A549 (cell line): ENCODE measurements at regions not wholly inside any gene's neighbourhood (a gene's known extent, or its start where the extent isn't known, plus 50 kb on each side); places are given as distances from the start of the nearest gene placed in this dataset.

Experiments used
- ATAC-seq, 2 experiments: fragments of 200-7000 bp in 1 of 2; fragments of >200 bp in 1 of 2; cut with Nextera tagmentation in 1 of 2; cut with Tn5 transposase in 1 of 2; 3 replicates each; pipeline versions ENCODE4 v1.8.0 to v1.9.1; 2018 to 2020; ENCODE audit warnings: mild to moderate bottlenecking in 1 of 2, moderate library complexity in 1 of 2
- CTCF ChIA-PET: fragments of 300-600 bp; sonication (Branson Sonifier 250); formaldehyde crosslinking; extraction: SDS; loops from one replicate; lab custom pipeline; 2021; ENCODE audit warnings: antibody characterized with exemption, inconsistent platforms; lab: Yijun Ruan, JAX
- POLR2A ChIA-PET: fragments of 350-600 bp; formaldehyde crosslinking; extraction: SDS; loops from one replicate; lab custom pipeline; 2021; ENCODE audit warnings: antibody characterized with exemption, inconsistent platforms; lab: Yijun Ruan, JAX
- DNase-seq, 2 experiments: peaks; one replicate each; pipeline versions ENCODE4 v3.0.0 to v3.0.0-alpha.2; 2011 to 2016; ENCODE audit warnings: low read depth in 1 of 2, low spot score in 1 of 2
- FAIRE-seq: peaks from 2 replicates; lab custom pipeline; 2011; peaks lifted over from hg19 to GRCh38; lab: Jason Lieb, UNC
- H3K27ac ChIP-seq, 2 experiments: fragments of >200 bp; sonication (Bioruptor Twin); formaldehyde crosslinking; 3 replicates each; pipeline ENCODE4 v1.5.1; 2016 to 2017
- H3K4me1 ChIP-seq: fragments of >200 bp; sonication (Bioruptor Twin); formaldehyde crosslinking; 3 replicates; pipeline ENCODE4 v1.6.1; 2016
- H3K4me2 ChIP-seq: fragments of >200 bp; sonication (Bioruptor Twin); formaldehyde crosslinking; 3 replicates; pipeline ENCODE4 v1.6.1; 2016
- H3K4me3 ChIP-seq: fragments of >200 bp; sonication (Bioruptor Twin); formaldehyde crosslinking; 3 replicates; pipeline ENCODE4 v1.5.1; 2016
- H3K9me3 ChIP-seq: fragments of >200 bp; sonication (Bioruptor Twin); formaldehyde crosslinking; 3 replicates; pipeline ENCODE4 v1.6.1; 2016
- BHLHE40 ChIP-seq: IDR thresholded peaks from 2 replicates; pipeline ENCODE4 v1.6.1; 2012; ENCODE audit warnings: low read depth, low read length, inconsistent platforms
- CBX2 ChIP-seq: fragments of 200-600 bp; sonication (generic); IDR thresholded peaks from 2 replicates; pipeline ENCODE4 v1.6.1; 2016; ENCODE audit warnings: low read depth, mild to moderate bottlenecking, borderline replicate concordance
- CBX8 ChIP-seq: fragments of 200-600 bp; sonication (generic); IDR thresholded peaks from 2 replicates; pipeline ENCODE4 v1.6.1; 2016
- CEBPB ChIP-seq, 2 experiments: fragments of >200 bp in 1 of 2; sonication (Bioruptor Twin) in 1 of 2; formaldehyde crosslinking in 1 of 2; IDR thresholded peaks; 2 replicates each; pipeline ENCODE4 v1.6.1; 2012 to 2016
- CHD2 ChIP-seq: fragments of 150-350 bp; IDR thresholded peaks from 2 replicates; pipeline ENCODE4 v1.6.1; 2014; ENCODE audit warnings: low read length; ENCODE audit not compliant: partially characterized antibody
- EHF ChIP-seq: fragments of 250-450 bp; sonication (Bioruptor Pico); IDR thresholded peaks from 2 replicates; pipeline ENCODE4 v1.5.0; 2020; ENCODE audit warnings: mild to moderate bottlenecking
- ESRRA ChIP-seq: fragments of 150-350 bp; IDR thresholded peaks from 2 replicates; pipeline ENCODE4 v1.6.1; 2014; ENCODE audit warnings: mild to moderate bottlenecking, low read length, borderline replicate concordance
- GATA3 ChIP-seq: IDR thresholded peaks from 2 replicates; pipeline ENCODE4 v1.6.1; 2012; ENCODE audit warnings: borderline replicate concordance
- HEYL ChIP-seq: fragments of 250-450 bp; sonication (Bioruptor Pico); IDR thresholded peaks from 2 replicates; pipeline ENCODE4 v1.8.0; 2021; ENCODE audit warnings: mild to moderate bottlenecking, moderate library complexity
- HOXA7 ChIP-seq: fragments of 250-450 bp; sonication (Bioruptor Pico); IDR thresholded peaks from 2 replicates; pipeline ENCODE4 v1.5.0; 2020; ENCODE audit warnings: mild to moderate bottlenecking, moderate library complexity
- HOXB5 ChIP-seq: fragments of 250-450 bp; sonication (Bioruptor Pico); IDR thresholded peaks from 2 replicates; pipeline ENCODE4 v1.5.0; 2020; ENCODE audit warnings: mild to moderate bottlenecking, moderate library complexity
- JUNB ChIP-seq: fragments of >200 bp; sonication (Bioruptor Twin); formaldehyde crosslinking; IDR thresholded peaks from 2 replicates; pipeline ENCODE4 v1.6.1; 2016
- KDM1A ChIP-seq: fragments of 200-600 bp; sonication (generic); IDR thresholded peaks from 2 replicates; pipeline ENCODE4 v1.6.1; 2016; ENCODE audit warnings: low read depth, mild to moderate bottlenecking
- KDM5A ChIP-seq: fragments of 200-600 bp; sonication (generic); IDR thresholded peaks from 2 replicates; pipeline ENCODE4 v1.6.1; 2016; ENCODE audit warnings: antibody characterized with exemption, mild to moderate bottlenecking
- RAD21 ChIP-seq, 2 experiments: fragments of >200 bp in 1 of 2; sonication (Bioruptor Twin) in 1 of 2; formaldehyde crosslinking in 1 of 2; IDR thresholded peaks in 1 of 2; conservative IDR thresholded peaks in 1 of 2; 2 replicates in 1 of 2; 3 replicates in 1 of 2; pipeline ENCODE4 v1.6.1; 2012 to 2018; ENCODE audit warnings: inconsistent platforms in 1 of 2
- RARB ChIP-seq: fragments of 250-450 bp; sonication (Bioruptor Pico); IDR thresholded peaks from 2 replicates; pipeline ENCODE4 v1.8.0; 2021; ENCODE audit warnings: mild to moderate bottlenecking, moderate library complexity
- RCOR1 ChIP-seq: fragments of 150-350 bp; IDR thresholded peaks from 2 replicates; pipeline ENCODE4 v1.6.1; 2014; ENCODE audit warnings: antibody characterized with exemption, low read length, low read depth
- SREBF2 ChIP-seq: fragments of 450-650 bp; IDR thresholded peaks from 2 replicates; pipeline ENCODE4 v1.6.1; 2014; ENCODE audit warnings: mild to moderate bottlenecking, moderate library complexity
- ZNF302 ChIP-seq: fragments of 250-450 bp; sonication (Bioruptor Pico); IDR thresholded peaks from 2 replicates; pipeline ENCODE4 v1.9.0; 2021; ENCODE audit warnings: inconsistent platforms, mild to moderate bottlenecking, moderate library complexity
- WGBS: methylation state at CpG from one replicate; pipeline ENCODE4 v1.1.6; 2017; ENCODE audit errors: missing lambda C conversion rate; 5-methylcytosine and 5-hydroxymethylcytosine counted together
- TF ChIP-seq, protein P1 (sequence below): fragments of 250-450 bp; sonication (Bioruptor Pico); IDR thresholded peaks from 2 replicates; pipeline ENCODE4 v1.5.0; 2020; ENCODE audit warnings: low read depth, mild to moderate bottlenecking, moderate library complexity
- TF ChIP-seq, protein P2 (sequence below): fragments of >200 bp; sonication (Bioruptor Twin); formaldehyde crosslinking; IDR thresholded peaks from 3 replicates; pipeline ENCODE4 v1.5.1; 2016
- TF ChIP-seq, protein P3 (sequence below): IDR thresholded peaks from 2 replicates; pipeline ENCODE4 v1.6.1; 2012
- TF ChIP-seq, protein P4 (sequence below): fragments of >200 bp; sonication (Bioruptor Twin); formaldehyde crosslinking; IDR thresholded peaks from 2 replicates; pipeline ENCODE4 v1.6.1; 2016

DNA sequence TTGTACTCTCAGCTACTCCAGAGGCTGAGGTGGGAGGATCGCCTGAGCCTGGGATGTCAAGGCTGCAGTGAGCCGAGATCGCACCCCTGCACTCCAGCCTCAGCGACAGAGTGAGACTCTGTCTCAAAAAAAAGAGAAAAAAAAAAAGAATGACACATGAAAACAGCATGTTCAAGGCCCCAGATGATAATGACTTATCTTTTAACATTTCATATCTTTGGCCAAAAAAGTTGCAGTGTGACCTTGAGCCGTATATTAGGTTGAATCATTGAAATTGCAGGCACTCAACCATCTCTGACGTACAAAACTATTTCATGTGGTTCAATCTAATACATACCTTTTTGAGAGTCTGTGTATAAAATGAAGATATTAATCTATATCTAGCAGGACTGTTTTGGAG is 79.1 kb upstream of the CPEB4 start:
- 80% methylated on average over 6 of the region's 6 CpGs for WGBS
- DNase-seq = no peak
- CTCF ChIA-PET = interaction anchor here (1.1 to 1.3 kb wide), 3 partner anchors 10 to 508 kb away, joined by 3 to 5 read pairs (median 3); no protein-coding TSS in a partner anchor

DNA sequence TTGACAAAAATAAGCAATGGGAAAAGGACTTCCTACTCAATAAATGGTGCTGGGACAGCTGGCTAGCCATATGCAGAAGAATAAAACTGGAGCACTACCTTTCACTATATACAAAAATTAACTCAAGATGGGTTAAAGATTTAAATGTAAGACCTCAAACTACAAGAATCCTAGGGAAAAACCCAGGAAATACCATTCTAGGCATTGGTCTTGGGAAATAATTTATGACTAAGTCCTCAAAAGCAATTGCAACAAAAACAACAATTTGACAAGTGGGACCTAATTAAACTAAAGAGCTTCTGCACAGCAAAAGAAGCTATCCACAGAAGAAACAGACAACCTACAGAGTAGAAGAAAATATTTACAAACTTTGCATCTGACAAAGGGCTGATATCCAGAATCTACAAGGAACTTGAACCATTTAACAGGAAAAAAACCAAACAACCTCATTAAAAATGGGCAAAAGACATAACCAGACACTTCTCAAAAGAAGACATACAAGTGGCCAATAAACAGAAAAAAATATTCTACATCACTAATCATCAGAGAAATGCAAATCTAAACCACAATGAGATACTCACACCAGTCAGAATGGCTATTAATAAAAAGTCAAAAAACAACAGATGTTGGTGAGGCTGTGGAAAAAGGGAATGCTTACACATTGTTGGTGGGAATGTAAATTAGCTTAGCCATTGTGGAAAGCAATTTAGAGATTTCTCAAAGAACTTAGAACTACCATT is 75.2 kb upstream of the CPEB4 start:
- Histone ChIP-seq H3K4me1 (peaks cover 13% of the 10 kb centered on the region), H3K4me2 (no peak overlapping the region), H3K27ac (no peak overlapping the region), H3K4me3 (no peak overlapping the region), H3K9me3 (no peaks in the 10 kb centered on the region)
- TF ChIP-seq CEBPB (IDR thresholded peaks at IDR 0.05) (no peak), HOXA7 (CRISPR knock-in tag) (no peak), BHLHE40 (no peak), RAD21 (conservative IDR thresholded peaks at IDR 0.05 in 1 of 2, IDR thresholded peaks at IDR 0.05 in 1 of 2) (no peak), KDM1A (no peak), KDM5A (no peak), JUNB (no peak), HOXB5 (no peak), ESRRA (no peak), GATA3 (no peak), RCOR1 (no peak), RARB (no peak), EHF (CRISPR knock-in tag) (no peak), SREBF2 (no peak)
- TF ChIP-seq, protein P1, sequence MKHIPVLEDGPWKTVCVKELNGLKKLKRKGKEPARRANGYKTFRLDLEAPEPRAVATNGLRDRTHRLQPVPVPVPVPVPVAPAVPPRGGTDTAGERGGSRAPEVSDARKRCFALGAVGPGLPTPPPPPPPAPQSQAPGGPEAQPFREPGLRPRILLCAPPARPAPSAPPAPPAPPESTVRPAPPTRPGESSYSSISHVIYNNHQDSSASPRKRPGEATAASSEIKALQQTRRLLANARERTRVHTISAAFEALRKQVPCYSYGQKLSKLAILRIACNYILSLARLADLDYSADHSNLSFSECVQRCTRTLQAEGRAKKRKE = no peak
- TF ChIP-seq, protein P2, sequence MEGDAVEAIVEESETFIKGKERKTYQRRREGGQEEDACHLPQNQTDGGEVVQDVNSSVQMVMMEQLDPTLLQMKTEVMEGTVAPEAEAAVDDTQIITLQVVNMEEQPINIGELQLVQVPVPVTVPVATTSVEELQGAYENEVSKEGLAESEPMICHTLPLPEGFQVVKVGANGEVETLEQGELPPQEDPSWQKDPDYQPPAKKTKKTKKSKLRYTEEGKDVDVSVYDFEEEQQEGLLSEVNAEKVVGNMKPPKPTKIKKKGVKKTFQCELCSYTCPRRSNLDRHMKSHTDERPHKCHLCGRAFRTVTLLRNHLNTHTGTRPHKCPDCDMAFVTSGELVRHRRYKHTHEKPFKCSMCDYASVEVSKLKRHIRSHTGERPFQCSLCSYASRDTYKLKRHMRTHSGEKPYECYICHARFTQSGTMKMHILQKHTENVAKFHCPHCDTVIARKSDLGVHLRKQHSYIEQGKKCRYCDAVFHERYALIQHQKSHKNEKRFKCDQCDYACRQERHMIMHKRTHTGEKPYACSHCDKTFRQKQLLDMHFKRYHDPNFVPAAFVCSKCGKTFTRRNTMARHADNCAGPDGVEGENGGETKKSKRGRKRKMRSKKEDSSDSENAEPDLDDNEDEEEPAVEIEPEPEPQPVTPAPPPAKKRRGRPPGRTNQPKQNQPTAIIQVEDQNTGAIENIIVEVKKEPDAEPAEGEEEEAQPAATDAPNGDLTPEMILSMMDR = no peak
- TF ChIP-seq, protein P3, sequence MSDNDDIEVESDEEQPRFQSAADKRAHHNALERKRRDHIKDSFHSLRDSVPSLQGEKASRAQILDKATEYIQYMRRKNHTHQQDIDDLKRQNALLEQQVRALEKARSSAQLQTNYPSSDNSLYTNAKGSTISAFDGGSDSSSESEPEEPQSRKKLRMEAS = no peak
- TF ChIP-seq, protein P4, sequence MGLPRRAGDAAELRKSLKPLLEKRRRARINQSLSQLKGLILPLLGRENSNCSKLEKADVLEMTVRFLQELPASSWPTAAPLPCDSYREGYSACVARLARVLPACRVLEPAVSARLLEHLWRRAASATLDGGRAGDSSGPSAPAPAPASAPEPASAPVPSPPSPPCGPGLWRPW = no peak
- no peak for DNase-seq
- CTCF ChIA-PET = interaction anchor here (0.9 to 1.2 kb wide), 4 partner anchors 9 to 668 kb away, joined by 3 to 4 read pairs (median 3); partner anchors contain the start of gene BNIP1
- no peak for FAIRE-seq
- ATAC-seq = no peak
- POLR2A ChIA-PET = no interaction called here

More for the DNA sequence above, 79.1 kb upstream of the CPEB4 start:
- Histone ChIP-seq H3K4me2 (0 out of 3 replicates have a peak overlapping the region, but pooled peaks have one; percentile 22), H3K27ac (peak overlapping the region; percentile 74 to 83), H3K9me3 (peaks cover 10% of the 10 kb centered on the region; the same call in 2 of the 3 replicates), H3K4me1 (peaks cover 36% of the 10 kb centered on the region), H3K4me3 (no peak overlapping the region)
- POLR2A ChIA-PET = interaction anchor here (0.7 kb wide), 1 partner anchor 800 kb away, joined by 4 read pairs; no protein-coding TSS in a partner anchor
- FAIRE-seq = no peak
- TF ChIP-seq CBX2 (no peak), ZNF302 (CRISPR knock-in tag) (no peak), CHD2 (no peak), CBX8 (no peak), HEYL (CRISPR knock-in tag) (no peak), HOXB5 (no peak), SREBF2 (no peak)
- no peak for ATAC-seq
